Upper lobe of left lung (tissue), 4 donors: ENCODE measurements at regions not wholly inside any gene's neighbourhood (a gene's known extent, or its start where the extent isn't known, plus 50 kb on each side); places are given as distances from the start of the nearest gene placed in this dataset.

Source experiments
- CTCF ChIP-seq, 6 experiments: fragments of 450-650 bp in 4 of 6; fragments of 200-600 bp in 2 of 6; sonication (generic) in 2 of 6; IDR thresholded peaks; one replicate each; pipeline ENCODE4 v1.5.1; 2016 to 2019; ENCODE audit warnings: antibody characterized with exemption in 6 of 6
- POLR2A ChIP-seq, 4 donors: fragments of 450-650 bp; IDR thresholded peaks; one replicate each; pipeline ENCODE4 v1.5.1; 2016 to 2017; ENCODE audit warnings: antibody characterized with exemption in 4 of 4, mild to moderate bottlenecking in 2 of 4
- POLR2AphosphoS5 ChIP-seq, 2 donors: sonication (generic); formaldehyde crosslinking; IDR thresholded peaks; one replicate each; pipeline ENCODE4 v1.5.1; 2017; ENCODE audit warnings: antibody characterized with exemption in 2 of 2

DNA sequence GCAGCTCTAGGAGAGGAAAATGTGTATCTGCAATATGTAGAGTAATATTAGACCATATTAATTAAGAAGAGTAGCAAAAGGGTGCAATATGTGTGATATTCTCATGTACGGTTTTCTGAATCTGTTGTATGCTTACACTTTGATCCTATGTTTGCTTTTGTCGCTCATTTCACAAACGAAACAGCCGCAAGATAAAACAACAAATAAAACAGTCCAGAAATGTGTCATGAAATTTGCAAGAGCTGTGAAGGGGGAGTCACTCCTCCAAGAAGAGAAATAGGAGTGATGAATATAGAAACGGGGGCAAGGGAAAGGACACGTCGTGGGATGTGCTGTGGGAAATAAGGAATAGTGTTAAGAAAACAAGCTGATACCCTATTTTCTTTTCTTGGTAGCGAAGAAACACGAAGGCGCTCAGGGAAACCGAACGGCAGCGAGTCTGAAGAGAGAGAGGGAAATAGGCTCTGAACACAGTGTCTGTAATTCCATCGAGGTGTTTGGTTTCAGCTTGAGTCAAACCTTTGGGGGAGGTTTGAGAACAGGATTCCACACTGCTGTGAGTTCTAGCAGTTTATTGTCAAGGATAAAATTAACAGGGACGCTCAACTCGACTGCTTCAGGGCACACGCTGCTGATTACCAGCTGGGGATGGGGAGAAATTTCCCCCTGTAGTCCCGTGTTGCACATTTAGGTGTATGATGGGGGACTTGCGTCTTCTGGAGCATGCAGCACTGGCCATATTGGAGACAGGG lies 595.6 kb upstream of the TENM3 start:
- no peak for TF ChIP-seq CTCF (IDR thresholded peaks at IDR 0.05)
- TF ChIP-seq POLR2AphosphoS5 (IDR thresholded peaks at IDR 0.05), result no peak
- no peak for TF ChIP-seq POLR2A (IDR thresholded peaks at IDR 0.05)
